Stimulated activated naive CD8-positive, alpha-beta T cell treated with anti-CD3 and anti-CD28 coated beads, Interleukin-15, amount 100 ng/mL, for 72 hours (primary cell): ENCODE measurements at regions not wholly inside any gene's neighbourhood (a gene's known extent, or its start where the extent isn't known, plus 50 kb on each side); places are given as distances from the start of the nearest gene placed in this dataset.
A peak's percentile ranks its signal among the peaks of the same experiment; 100 is the strongest.

Source experiments
- ATAC-seq: fragments of 150-1000 bp; cut with Tn5 transposase; 2 replicates; pipeline ENCODE4 v1.10.0; 2021; ENCODE audit warnings: mild to moderate bottlenecking, moderate library complexity
- DNase-seq, 2 donors: peaks; one replicate each; pipeline ENCODE4 v3.0.0; 2021 to 2022
- H3K27ac Mint-ChIP-seq, 2 donors: one replicate each; pipeline ENCODE4 v1.8.0; 2022; ENCODE audit warnings: mild to moderate bottlenecking in 2 of 2, mixed read lengths in 2 of 2, moderate library complexity in 2 of 2
- H3K27me3 Mint-ChIP-seq: one replicate; pipeline ENCODE4 v1.8.0; 2022; ENCODE audit warnings: mixed read lengths
- H3K4me1 Mint-ChIP-seq: one replicate; pipeline ENCODE4 v1.8.0; 2022; ENCODE audit warnings: mild to moderate bottlenecking, mixed read lengths
- H3K4me3 Mint-ChIP-seq, 2 donors: one replicate each; pipeline ENCODE4 v1.8.0; 2022; ENCODE audit warnings: mild to moderate bottlenecking in 2 of 2, mixed read lengths in 2 of 2, moderate library complexity in 1 of 2
- H3K9me3 Mint-ChIP-seq, 2 donors: one replicate each; pipeline ENCODE4 v1.8.0; 2022; ENCODE audit warnings: mixed read lengths in 2 of 2

DNA sequence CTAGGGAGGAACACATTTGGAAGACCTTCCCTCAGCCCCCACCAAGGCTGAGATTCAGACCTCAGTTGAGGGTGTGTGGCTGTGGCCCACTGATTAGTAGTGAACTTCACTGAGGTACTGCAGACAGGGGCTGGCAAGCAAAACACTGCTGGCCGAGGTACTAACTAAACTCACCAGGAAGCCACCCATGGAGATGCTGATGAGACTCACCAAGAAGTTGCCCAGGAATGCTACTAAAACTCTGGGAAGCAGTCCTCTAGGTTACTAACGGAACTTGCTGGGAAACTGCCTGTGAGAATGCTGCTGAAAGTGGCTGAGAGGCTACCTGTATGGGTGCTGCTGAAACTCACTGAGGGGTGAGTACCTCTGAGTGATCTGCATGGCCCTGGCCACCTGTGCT lies 372.4 kb upstream of the RPS6KA3 start:
- no peak overlapping the region for H3K4me3 Mint-ChIP-seq
- H3K27me3 Mint-ChIP-seq = peaks cover 8% of the 10 kb centered on the region
- no peak overlapping the region for H3K27ac Mint-ChIP-seq
- no peaks in the 10 kb centered on the region for H3K9me3 Mint-ChIP-seq
- DNase-seq = no peak
- peaks cover 5% of the 10 kb centered on the region for H3K4me1 Mint-ChIP-seq
- ATAC-seq = no peak

DNA sequence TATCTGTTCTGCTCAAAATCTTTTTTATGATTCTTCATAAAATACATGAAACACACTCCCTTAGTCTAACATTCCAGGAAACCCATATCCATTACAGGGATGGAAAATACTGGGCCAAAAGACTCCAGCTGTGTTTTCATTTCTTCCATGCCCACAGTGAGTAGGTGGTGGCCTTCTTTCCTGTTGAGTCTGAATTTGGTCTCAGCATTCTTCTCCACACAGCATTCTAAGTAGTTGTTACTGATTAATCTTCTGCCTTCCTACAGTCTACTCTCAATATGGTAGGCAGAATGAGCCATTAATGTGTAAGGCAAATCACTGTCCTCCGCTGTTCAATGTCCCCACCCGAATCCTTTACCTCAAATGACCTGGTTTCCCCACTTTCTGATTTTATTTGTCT lies 370.6 kb upstream of the RPS6KA3 start:
- no peak overlapping the region for H3K4me3 Mint-ChIP-seq

DNA sequence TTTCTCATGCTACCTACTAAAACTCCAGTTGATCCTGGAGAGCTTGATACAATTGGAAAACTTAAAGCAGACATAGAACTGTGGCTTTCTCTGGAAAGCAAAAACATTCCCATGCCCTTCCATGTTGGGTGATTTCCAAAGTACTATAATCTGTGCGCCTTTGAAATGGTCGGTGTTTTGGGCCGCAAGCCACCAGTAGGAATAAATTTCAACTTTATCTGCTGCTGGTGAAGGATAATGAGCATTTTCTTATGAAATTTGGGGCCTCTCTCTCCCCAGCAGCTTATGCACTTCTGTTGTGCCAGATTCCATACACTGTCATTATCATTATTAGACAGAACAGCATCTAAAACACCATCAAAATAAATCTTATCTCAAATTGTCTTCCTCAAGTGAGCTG lies 366.7 kb upstream of the RPS6KA3 start:
- peaks cover 5% of the 10 kb centered on the region for H3K4me1 Mint-ChIP-seq
- DNase-seq = no peak
- peaks cover 3% of the 10 kb centered on the region for H3K27me3 Mint-ChIP-seq
- no peaks in the 10 kb centered on the region for H3K9me3 Mint-ChIP-seq
- no peak overlapping the region for H3K4me3 Mint-ChIP-seq
- ATAC-seq = no peak
- no peak overlapping the region for H3K27ac Mint-ChIP-seq

More for the DNA sequence above, 370.6 kb upstream of the RPS6KA3 start:
- DNase-seq (no peak), ATAC-seq (no peak)
- no peaks in the 10 kb centered on the region for H3K9me3 Mint-ChIP-seq
- peaks cover 8% of the 10 kb centered on the region for H3K27me3 Mint-ChIP-seq
- H3K27ac Mint-ChIP-seq = peak overlapping the region in 1 of 2 donors; percentile 48
- H3K4me1 Mint-ChIP-seq = peaks cover 5% of the 10 kb centered on the region

DNA sequence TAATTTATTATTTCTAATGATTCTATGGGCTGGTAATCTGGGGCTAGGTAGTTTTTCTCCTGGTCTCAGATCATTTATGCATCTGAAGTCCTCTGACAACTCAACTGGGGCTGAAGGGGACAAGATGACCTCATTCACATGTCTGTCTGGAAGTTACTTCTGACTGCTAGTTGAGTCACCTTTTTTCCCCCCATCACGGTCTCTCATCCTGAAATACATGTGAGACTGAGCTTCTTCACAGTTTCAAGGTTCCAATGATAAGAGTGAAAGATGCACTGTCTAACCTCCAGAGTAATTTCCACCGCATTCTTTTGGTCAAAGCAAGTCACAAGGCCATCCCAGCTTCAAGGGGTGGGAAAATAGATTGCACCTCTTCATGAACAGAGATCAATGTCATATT lies 356.7 kb upstream of the RPS6KA3 start:
- Mint-ChIP-seq H3K4me3 (no peak overlapping the region), H3K27ac (no peak overlapping the region), H3K9me3 (no peaks in the 10 kb centered on the region), H3K4me1 (no peaks in the 10 kb centered on the region), H3K27me3 (peaks cover 9% of the 10 kb centered on the region)
- ATAC-seq = no peak
- DNase-seq = no peak

DNA sequence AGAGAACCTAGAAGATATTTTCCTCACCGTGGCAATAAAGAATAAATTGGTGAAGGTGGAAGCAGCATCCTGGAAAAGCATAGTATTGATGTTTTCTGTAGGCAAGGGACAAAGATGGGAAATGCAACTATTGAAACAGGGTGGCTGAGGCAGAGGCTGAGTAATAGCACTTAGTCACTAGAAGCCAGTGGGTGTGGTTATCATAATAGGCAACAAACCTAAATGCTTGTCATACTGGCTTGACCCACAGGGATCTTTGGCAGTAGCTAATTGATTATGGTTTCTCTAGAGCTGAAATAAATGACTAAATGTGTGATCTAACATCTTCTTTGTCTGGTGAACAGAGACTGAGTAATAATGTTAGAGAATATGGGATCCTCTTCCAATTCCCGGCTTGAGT lies 353.6 kb upstream of the RPS6KA3 start:
- Mint-ChIP-seq H3K4me3 (no peak overlapping the region), H3K9me3 (no peaks in the 10 kb centered on the region), H3K27ac (no peak overlapping the region), H3K4me1 (no peaks in the 10 kb centered on the region), H3K27me3 (peaks cover 1% of the 10 kb centered on the region)
- ATAC-seq (peak; percentile 59), DNase-seq (no peak)

DNA sequence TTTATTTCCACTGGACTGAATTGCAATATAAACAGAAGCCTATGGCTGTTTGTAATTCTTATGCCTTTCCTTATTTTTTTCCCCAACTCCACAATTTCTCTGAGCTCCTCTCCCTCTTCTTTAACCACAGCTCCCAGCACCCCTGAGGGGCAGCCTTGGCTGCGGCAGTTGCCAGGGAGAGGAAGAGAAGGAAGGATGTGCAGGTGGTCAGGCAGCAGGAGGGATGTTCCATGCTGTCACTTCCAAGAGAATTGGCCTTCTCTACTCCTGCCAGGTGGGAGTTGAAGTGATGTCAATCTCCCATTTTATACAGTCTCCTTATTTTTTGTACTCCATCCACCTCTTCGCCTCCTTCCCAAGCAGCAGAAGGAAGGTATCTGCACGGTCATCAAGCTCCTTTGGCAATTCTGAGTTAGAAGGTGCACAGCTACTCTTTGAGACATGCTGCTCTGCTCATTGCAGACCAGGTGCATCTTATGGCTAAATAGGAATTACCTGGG lies 343.3 kb upstream of the RPS6KA3 start:
- ATAC-seq (no peak), DNase-seq (no peak)
- H3K9me3 Mint-ChIP-seq = no peaks in the 10 kb centered on the region
- H3K4me3 Mint-ChIP-seq = no peak overlapping the region
- H3K4me1 Mint-ChIP-seq = no peaks in the 10 kb centered on the region
- H3K27ac Mint-ChIP-seq = no peak overlapping the region
- peaks cover 40% of the 10 kb centered on the region for H3K27me3 Mint-ChIP-seq

DNA sequence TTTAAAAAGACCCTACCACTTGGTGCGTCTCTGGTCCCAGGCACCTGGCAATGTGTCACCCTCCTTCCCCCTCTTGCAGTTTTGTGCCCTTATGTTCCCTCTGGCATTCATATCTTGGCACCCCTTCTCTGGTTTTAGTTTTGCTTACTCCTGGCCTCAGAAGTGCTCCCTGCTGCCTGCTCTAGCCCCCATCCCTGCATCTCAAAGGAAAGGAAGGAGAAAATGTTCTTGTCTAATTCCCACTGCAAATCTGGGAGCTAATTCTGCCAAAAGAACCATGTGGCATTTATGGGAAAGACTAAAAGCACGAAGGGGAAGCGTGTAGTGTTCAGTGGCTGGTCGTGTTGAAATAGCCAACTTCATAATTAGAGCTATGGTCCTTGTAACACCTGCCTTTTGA lies 340.1 kb upstream of the RPS6KA3 start:
- Mint-ChIP-seq H3K9me3 (no peaks in the 10 kb centered on the region), H3K27ac (no peak overlapping the region), H3K4me1 (no peaks in the 10 kb centered on the region), H3K4me3 (no peak overlapping the region), H3K27me3 (peaks cover 53% of the 10 kb centered on the region)
- no peak for ATAC-seq
- DNase-seq = no peak

DNA sequence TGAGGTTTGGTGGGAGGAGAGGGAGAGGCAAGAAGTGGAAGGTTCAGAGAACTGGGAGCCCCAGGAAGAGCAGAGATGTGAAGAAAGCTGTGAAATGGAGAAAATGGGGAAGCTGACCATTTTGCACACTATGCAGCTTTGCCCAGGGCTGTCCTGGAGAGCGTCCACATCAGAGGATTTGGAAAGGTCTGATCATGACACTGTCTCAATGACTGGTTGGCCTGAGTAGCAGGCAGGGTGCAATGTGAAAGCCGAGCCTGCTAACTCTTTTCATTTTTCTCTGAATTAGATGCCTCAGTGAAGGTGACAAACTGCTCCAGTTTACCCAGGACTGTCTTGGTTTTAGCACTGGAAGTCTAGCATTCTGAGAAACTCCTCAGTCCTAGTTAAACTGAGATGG lies 330.1 kb upstream of the RPS6KA3 start:
- peaks cover 22% of the 10 kb centered on the region for H3K4me1 Mint-ChIP-seq
- no peak overlapping the region for H3K4me3 Mint-ChIP-seq
- no peak for DNase-seq
- H3K9me3 Mint-ChIP-seq = no peaks in the 10 kb centered on the region
- no peak for ATAC-seq
- H3K27ac Mint-ChIP-seq = no peak overlapping the region
- peaks cover 9% of the 10 kb centered on the region for H3K27me3 Mint-ChIP-seq

DNA sequence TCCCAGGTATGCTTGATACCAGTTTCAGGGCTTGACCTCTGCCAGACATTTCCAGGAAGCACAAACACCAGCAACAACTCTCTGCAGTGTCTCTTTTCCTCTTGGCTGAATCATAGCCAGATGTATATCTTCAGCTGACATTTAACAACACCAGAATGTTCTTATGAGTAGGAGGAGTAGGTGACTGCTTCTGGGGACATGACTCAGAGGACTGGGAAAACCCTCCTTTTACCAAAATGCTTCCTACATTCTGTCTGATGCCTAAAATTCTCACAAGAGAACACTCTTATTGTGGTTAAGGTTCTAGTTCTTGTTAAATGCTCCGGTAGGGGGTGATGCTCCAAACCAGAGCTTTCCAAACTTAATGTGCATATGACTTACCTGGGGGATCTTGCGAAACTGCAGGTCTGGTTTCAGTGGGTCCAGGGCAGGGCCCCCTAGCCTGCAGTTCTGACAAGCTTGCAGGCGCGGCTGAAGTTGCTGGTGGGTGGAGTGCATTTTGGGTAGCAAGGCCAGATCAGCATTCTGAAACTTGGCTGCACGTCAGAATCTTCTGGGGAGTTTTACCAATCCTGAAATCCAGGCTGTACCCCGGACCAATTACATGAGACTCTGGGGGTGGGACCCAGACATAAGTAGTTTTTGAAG lies 329.3 kb upstream of the RPS6KA3 start:
- no peak overlapping the region for H3K27ac Mint-ChIP-seq
- DNase-seq (peak; percentile 44 to 64), ATAC-seq (peak; percentile 91)
- H3K4me1 Mint-ChIP-seq = peaks cover 22% of the 10 kb centered on the region
- no peaks in the 10 kb centered on the region for H3K9me3 Mint-ChIP-seq
- H3K4me3 Mint-ChIP-seq = peak overlapping the region; percentile 31 to 63
- H3K27me3 Mint-ChIP-seq = peaks cover 11% of the 10 kb centered on the region

DNA sequence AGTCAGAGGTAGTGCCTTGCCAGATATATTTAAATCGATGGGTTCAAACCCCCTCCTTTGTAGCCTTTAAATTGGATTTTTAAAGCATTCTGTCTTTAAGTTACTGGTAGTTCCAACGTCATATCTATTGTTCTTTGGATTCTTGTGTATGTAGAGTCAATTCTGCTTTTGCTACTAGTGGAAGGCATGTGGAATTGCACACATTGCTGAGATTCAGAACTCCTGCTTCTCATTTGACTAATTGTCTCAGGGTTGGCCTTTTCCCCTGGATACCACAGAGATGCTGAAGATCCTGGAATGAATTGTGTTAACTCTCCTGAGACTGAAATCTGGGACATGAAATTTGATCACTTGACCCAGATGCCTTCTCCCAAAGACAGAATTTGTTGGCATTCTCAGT lies 328.3 kb upstream of the RPS6KA3 start:
- peaks cover 22% of the 10 kb centered on the region for H3K4me1 Mint-ChIP-seq
- ATAC-seq (no peak), DNase-seq (no peak)
- no peak overlapping the region for H3K4me3 Mint-ChIP-seq
- H3K27me3 Mint-ChIP-seq = peaks cover 17% of the 10 kb centered on the region
- H3K27ac Mint-ChIP-seq = no peak overlapping the region
- no peaks in the 10 kb centered on the region for H3K9me3 Mint-ChIP-seq

DNA sequence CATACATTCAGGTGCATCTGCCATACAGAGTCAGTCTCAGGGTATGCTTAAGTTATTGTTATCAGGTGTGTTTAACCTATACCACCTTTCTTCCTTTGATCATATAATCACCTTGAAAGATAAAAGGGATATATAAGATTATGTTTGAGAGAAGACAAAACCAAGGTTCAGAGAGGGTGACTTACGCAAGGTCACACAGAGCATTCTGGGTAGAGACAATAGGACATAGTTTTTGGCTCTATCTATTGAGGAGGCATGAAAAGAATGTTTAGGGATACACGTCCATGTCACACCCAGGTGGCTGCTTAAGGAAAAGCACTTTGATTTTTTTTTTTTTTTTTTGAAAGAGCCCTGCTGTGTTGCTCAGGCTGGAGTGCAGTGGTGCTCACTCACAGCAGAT lies 327.1 kb upstream of the RPS6KA3 start:
- Mint-ChIP-seq H3K4me1 (peaks cover 22% of the 10 kb centered on the region), H3K27ac (no peak overlapping the region), H3K4me3 (no peak overlapping the region), H3K27me3 (peaks cover 17% of the 10 kb centered on the region), H3K9me3 (no peaks in the 10 kb centered on the region)
- no peak for DNase-seq
- no peak for ATAC-seq

DNA sequence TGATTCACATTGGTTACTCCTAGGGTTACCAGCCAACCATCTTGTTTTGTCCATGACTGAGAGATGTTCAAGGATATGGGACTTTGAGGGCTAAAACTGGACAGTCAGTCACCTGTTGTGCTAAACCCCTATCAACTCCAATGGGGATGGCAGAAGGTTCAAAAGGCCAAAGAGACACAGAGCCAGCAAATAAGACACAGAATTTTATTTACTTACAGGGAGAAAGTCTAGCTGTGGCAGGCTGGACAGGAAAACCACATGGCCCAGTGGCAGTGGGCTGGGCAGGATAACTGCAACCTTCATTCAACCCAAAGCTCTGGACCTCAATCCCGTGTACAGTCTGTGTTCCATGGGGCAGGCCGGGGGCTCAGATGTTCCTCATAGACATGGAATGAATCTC lies 326.7 kb upstream of the RPS6KA3 start:
- DNase-seq (no peak), ATAC-seq (no peak)
- peaks cover 22% of the 10 kb centered on the region for H3K4me1 Mint-ChIP-seq
- H3K27me3 Mint-ChIP-seq = peaks cover 17% of the 10 kb centered on the region
- H3K27ac Mint-ChIP-seq = no peak overlapping the region
- no peaks in the 10 kb centered on the region for H3K9me3 Mint-ChIP-seq
- H3K4me3 Mint-ChIP-seq = no peak overlapping the region

DNA sequence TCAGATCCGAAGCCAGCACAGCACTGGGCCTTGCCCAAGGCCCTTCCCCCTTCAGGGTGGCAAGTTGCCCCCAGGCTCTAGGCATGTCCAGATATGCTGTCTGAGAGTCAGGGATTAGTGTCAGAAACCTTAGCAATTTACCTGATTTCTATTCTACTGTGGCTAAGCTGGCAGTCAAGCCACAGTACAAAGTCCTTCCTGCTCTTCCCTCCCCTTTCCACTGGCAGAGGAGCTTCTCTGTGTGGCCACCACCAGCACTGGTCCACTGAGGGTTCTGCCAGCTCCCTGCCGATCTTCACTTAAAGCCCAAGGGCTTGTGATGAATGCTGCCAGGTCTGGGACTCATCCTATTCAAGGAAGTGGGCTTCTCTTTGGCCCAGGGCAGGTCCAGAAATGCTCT lies 324.5 kb upstream of the RPS6KA3 start:
- DNase-seq (no peak), ATAC-seq (no peak)
- peaks cover 8% of the 10 kb centered on the region for H3K27me3 Mint-ChIP-seq
- no peaks in the 10 kb centered on the region for H3K9me3 Mint-ChIP-seq
- H3K4me3 Mint-ChIP-seq = no peak overlapping the region
- H3K4me1 Mint-ChIP-seq = peaks cover 8% of the 10 kb centered on the region
- H3K27ac Mint-ChIP-seq = no peak overlapping the region

DNA sequence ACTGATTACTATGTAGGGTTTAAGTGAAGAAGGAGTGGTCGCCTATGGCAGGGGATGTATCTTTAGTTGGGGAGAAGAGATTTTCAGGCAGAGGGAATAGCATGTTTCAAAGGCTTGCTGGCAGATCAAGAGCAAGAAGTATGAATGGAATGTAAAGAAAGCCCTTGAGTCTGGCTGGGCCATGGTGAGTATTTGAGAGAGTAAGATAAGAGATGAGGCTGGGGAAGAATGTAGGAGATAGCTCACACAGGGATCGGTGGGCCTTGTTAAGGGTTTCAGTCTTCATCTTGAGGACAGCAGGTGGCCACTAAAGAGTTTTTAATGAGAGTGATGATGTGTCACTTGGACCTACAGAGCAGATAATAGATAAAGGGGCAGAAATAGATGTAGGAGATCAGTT lies 319.1 kb upstream of the RPS6KA3 start:
- Mint-ChIP-seq H3K27ac (no peak overlapping the region), H3K4me3 (no peak overlapping the region), H3K9me3 (no peaks in the 10 kb centered on the region), H3K4me1 (no peaks in the 10 kb centered on the region), H3K27me3 (peaks cover 3% of the 10 kb centered on the region)
- no peak for DNase-seq
- no peak for ATAC-seq

DNA sequence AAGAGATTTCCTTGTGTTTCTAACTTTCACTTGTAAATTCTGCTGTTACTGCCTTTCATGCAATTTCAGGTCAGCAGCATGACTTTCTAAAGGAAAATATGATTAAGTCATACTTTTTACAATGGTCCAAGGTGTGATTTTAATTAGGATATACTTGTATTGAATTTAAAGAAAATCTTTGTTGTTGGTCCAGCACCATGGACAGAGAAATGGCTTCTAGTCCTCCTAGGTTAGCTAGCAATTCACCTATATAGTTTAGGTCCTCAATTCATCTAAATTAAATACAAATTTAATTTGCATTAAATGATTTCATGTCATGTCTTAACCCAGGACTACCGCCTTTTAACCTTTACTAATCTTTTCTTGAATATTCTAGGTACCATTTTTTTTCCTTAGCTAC lies 304.9 kb upstream of the RPS6KA3 start:
- Mint-ChIP-seq H3K4me3 (no peak overlapping the region), H3K9me3 (no peaks in the 10 kb centered on the region), H3K27ac (no peak overlapping the region), H3K4me1 (no peaks in the 10 kb centered on the region), H3K27me3 (no peaks in the 10 kb centered on the region)
- DNase-seq (no peak), ATAC-seq (no peak)

DNA sequence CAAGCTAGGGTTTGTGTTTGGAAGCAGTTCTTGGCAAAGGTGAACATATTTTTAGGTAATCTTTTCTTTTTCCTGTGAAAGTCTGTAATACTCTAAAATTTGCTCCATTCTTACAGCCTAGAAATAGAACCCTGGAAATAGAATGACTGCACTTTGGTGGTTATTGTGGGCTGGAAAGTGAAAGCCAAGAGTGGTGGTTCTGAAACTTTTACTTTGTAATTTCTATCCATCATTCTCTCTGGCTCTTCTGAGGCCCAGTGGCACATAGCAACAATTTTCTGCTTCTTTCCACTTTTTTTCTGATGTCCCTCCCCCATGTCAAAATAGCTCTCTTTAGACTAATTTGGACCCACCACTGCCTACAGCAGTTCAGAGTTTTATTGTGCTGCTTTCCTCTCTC lies 300.4 kb upstream of the RPS6KA3 start:
- Mint-ChIP-seq H3K27ac (no peak overlapping the region), H3K4me3 (no peak overlapping the region), H3K27me3 (peaks cover 13% of the 10 kb centered on the region), H3K9me3 (no peaks in the 10 kb centered on the region), H3K4me1 (no peaks in the 10 kb centered on the region)
- ATAC-seq (peak; percentile 83), DNase-seq (peak; percentile 5 to 8)

DNA sequence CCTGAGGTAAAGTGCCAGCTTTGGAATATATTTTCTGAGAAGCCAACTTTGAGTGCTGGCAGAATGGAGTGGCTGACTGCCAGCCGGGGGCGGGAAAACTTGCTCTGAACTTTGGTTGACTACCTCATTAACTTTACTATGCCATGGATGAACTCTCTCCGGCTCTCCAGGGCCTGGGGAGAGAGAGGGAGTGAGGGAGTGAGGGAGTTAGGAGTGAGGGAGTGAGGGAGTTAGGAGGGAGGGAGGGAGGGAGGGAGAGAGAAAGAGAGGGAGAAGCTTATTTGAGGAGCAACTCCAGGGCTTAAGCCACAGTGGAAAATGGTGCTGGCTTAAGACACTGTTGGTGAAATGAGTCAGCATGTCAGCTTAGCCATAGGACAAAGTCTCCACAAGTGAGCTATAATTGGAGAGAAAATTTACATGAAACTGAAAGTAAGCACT lies 280.9 kb upstream of the RPS6KA3 start:
- no peak for DNase-seq
- H3K27me3 Mint-ChIP-seq = no peaks in the 10 kb centered on the region
- no peak overlapping the region for H3K4me3 Mint-ChIP-seq
- H3K27ac Mint-ChIP-seq = no peak overlapping the region
- peaks cover 0 to 9% of the 10 kb centered on the region in 2 donors for H3K9me3 Mint-ChIP-seq
- peak; percentile 59 for ATAC-seq
- peaks cover 5% of the 10 kb centered on the region for H3K4me1 Mint-ChIP-seq
